ENCODE measurements at regions not wholly inside any gene's neighbourhood (a gene's known extent, or its start where the extent isn't known, plus 50 kb on each side); places are given as distances from the start of the nearest gene placed in this dataset.

DNA sequence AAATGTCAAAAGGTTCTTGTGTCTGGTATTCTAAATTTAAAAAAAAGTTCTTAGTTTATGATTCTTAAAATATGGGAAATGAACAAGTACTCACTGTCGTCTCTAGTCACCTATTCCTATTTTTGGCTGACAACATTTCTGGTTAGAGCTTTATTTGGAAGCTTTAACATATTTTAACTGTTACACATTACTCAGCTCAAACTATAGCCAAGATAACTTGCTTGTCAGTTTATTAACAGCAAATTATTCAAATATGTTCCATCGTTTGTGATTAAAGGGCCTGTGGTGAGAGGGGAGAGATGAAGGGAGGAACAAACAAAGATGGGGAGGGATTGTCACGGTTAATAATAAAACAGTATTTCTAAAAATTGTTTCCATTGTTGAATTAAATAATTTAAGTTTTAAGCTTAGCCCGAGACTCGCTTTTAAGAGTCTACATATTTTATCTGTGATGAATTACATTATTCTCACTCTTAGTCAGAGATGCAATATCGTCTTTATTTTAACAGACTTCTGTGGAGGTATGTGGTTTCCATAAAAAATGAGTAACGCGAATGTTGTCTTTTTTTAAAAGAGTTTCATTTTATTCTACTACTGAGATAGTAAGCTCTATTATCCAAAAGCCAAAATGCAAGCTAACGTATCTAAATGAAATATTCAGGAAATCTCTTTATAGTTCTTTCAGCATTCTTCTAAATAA, 321.9 kb upstream of the PMFBP1 start:
- no peak for DNase-seq (ENCODE audit: low spot score)
- TF ChIP-seq, protein P1, sequence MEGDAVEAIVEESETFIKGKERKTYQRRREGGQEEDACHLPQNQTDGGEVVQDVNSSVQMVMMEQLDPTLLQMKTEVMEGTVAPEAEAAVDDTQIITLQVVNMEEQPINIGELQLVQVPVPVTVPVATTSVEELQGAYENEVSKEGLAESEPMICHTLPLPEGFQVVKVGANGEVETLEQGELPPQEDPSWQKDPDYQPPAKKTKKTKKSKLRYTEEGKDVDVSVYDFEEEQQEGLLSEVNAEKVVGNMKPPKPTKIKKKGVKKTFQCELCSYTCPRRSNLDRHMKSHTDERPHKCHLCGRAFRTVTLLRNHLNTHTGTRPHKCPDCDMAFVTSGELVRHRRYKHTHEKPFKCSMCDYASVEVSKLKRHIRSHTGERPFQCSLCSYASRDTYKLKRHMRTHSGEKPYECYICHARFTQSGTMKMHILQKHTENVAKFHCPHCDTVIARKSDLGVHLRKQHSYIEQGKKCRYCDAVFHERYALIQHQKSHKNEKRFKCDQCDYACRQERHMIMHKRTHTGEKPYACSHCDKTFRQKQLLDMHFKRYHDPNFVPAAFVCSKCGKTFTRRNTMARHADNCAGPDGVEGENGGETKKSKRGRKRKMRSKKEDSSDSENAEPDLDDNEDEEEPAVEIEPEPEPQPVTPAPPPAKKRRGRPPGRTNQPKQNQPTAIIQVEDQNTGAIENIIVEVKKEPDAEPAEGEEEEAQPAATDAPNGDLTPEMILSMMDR (IDR thresholded peaks at IDR 0.05; ENCODE audit: extremely low read depth, missing control alignments), result no peak

DNA sequence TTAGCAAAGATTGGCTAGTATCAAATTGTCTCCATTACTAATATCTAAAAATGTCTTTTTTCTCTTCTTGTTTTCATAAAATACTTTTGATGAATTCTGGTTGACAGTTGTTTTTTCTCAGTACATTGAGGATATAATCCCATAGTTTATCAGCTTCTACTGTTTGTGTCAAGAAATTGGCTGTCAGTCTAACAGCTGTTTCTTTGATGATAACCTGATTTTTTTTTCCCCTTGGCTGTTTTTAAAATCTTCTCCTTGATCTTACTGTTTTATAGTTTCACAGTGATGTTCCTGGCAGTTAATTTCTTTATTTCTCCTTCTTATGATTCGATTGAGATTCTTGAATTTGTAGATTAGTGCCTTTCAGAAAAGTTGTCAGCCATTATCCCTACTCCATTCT, 315.3 kb upstream of the PMFBP1 start:
- no peak for DNase-seq (ENCODE audit: low spot score)
- TF ChIP-seq, protein P1 (IDR thresholded peaks at IDR 0.05; ENCODE audit: extremely low read depth, missing control alignments), result no peak

DNA sequence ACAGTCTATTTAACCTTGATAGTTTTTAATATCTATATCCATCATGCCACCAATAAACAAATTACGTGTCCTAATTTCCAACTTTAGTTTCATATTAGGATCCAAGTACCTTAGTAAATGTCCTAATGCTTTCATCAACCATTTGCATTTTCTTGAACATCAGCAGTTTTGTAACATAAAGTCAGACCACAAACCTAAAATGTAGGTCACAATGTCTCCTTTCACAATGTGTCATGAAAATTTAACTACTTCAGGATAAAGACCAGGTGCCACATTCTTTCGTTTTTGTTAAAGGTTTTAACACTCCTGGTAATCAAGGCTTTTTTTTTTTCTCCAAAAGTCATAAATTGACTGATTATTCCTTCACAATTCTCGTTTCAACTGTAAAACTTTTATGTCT, 310.7 kb upstream of the PMFBP1 start:
- TF ChIP-seq, protein P1 (IDR thresholded peaks at IDR 0.05; ENCODE audit: extremely low read depth, missing control alignments), result no peak
- no peak for DNase-seq (ENCODE audit: low spot score)

DNA sequence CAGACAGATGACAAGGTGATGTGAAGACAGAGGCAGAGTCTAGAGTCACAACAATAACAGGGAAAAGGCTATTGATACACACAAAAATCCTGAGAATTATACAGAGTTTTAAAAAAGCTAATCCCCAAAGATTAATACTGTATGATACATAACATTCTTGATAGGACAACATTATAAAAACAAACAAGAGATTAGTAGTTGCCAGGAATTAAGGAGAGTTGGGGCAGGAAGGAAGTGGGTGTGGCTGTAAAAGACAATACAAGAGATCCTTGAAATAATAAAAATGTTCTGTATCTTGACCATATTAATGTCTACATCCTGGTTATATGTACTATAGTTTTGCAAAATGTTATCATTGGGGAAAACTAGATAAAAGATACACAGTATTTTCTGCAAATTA, 309.5 kb upstream of the PMFBP1 start:
- TF ChIP-seq, protein P1 (IDR thresholded peaks at IDR 0.05; ENCODE audit: extremely low read depth, missing control alignments), result no peak
- DNase-seq (ENCODE audit: low spot score), result no peak

DNA sequence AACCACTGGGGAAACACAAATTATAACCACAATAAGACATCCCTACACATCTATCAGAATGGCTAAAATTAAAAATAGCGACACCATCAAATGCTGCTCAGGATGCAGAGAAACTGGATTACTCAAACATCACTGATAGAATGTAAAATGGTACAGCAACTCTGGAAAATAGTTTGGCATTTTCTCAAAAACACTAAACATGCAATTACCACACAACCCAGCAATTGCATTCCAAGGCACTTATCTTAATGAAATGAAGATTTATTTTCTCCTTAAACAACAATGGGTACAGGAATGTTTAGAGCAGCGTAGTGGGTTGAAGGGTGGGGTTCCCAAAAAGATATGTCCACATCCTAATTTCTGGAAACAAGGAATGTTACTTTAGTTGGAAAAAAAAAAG, 309.0 kb upstream of the PMFBP1 start:
- TF ChIP-seq, protein P1 (IDR thresholded peaks at IDR 0.05; ENCODE audit: extremely low read depth, missing control alignments), result no peak
- no peak for DNase-seq (ENCODE audit: low spot score)

DNA sequence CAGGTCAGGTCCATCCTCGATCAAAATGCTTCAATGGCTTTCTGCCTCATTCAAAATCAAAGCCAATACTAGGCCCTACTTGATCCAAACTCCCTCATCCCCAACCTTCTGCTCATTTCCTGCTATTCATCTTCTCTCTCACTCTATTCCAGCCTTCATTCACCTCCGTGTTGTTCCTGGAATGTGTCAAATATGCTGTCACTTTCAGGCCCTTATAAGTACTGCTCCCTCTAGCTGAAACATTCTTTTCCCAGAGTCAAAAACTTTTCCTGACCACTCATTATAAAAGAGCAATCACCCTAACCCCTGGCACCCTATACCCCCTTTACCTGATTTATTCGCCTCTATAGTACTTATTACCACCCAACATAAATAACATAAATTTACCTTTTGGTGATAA, 303.7 kb upstream of the PMFBP1 start:
- no peak for DNase-seq (ENCODE audit: low spot score)
- TF ChIP-seq, protein P1 (IDR thresholded peaks at IDR 0.05; ENCODE audit: extremely low read depth, missing control alignments), result no peak

DNA sequence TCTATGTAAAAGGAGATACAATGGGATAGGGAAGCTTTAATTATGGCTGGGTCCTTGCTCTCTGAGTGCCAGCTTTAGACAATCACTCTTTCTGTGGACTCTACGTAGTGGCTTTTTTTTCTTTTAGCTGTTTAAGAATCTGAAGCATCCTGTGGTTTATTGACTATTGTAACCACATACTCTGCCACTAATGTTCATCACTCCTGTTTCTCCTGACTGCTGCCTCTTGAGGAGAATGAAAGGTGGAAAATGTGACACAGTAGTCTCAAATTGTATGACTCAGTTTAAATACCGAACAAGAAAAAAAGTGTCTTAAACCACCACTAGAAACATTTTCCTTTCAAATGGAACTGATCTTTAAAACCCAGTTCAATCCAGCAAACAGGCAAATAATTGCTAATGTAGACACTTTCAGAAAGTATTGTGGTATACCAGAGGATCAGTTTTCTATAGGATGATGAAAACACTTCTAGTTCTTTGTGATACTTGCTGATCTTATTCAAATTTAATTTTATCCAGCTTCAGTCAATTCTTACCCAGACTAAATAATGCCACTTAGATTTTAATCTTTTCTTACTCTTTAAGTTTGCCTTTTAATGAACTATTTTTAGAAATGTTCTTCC, 302.7 kb upstream of the PMFBP1 start:
- no peak for DNase-seq (ENCODE audit: low spot score)
- TF ChIP-seq, protein P1 (IDR thresholded peaks at IDR 0.05; ENCODE audit: extremely low read depth, missing control alignments), result no peak

Data from GM20000 (cell line).